Neural cell (in vitro differentiated cells): ENCODE measurements at regions not wholly inside any gene's neighbourhood (a gene's known extent, or its start where the extent isn't known, plus 50 kb on each side); places are given as distances from the start of the nearest gene placed in this dataset.

Experiments
- H2AFZ ChIP-seq: fragments of 200-600, 300-800 bp; sonication (generic), shearing (Covaris generic); 2 replicates; pipeline ENCODE4 v1.6.0; 2014; ENCODE audit warnings: low read depth, mild to moderate bottlenecking, antibody characterized with exemption, low read length, moderate library complexity
- H3F3A ChIP-seq: fragments of 200-600 bp; shearing (Covaris generic); 2 replicates; pipeline ENCODE4 v1.6.1; 2016; ENCODE audit warnings: mild to moderate bottlenecking, moderate library complexity, mixed read lengths, antibody characterized with exemption, low read length; ENCODE audit not compliant: insufficient read depth, poor library complexity, severe bottlenecking
- H3K27ac ChIP-seq: fragments of 200-600, 300-800 bp; sonication (generic), shearing (Covaris generic); 2 replicates; pipeline ENCODE4 v1.5.1; 2014; ENCODE audit warnings: mild to moderate bottlenecking, low read length, moderate library complexity
- H3K27me3 ChIP-seq: fragments of 300-800, 200-600 bp; sonication (generic), shearing (Covaris generic); 2 replicates; pipeline ENCODE4 v1.6.0; 2014; ENCODE audit warnings: mild to moderate bottlenecking, low read depth, low read length, moderate library complexity; ENCODE audit not compliant: insufficient read depth
- H3K36me3 ChIP-seq: fragments of 300-800, 200-600 bp; sonication (generic), shearing (Covaris generic); 2 replicates; pipeline ENCODE4 v1.5.1; 2014; ENCODE audit warnings: mild to moderate bottlenecking, antibody characterized with exemption, low read length, moderate library complexity; ENCODE audit not compliant: insufficient read depth
- H3K4me2 ChIP-seq: fragments of 300-800, 200-600 bp; sonication (generic), shearing (Covaris generic); 2 replicates; pipeline ENCODE4 v1.6.0; 2014; ENCODE audit warnings: mild to moderate bottlenecking, low read length
- H3K4me3 ChIP-seq: fragments of 300-800, 200-600 bp; sonication (generic), shearing (Covaris generic); 2 replicates; pipeline ENCODE4 v1.5.1; 2014; ENCODE audit warnings: mild to moderate bottlenecking, low read length, moderate library complexity
- H3K79me2 ChIP-seq: fragments of 200-600 bp; shearing (Covaris generic); replicated peaks from 2 replicates; pipeline ENCODE4 v1.6.0; 2014; ENCODE audit warnings: mild to moderate bottlenecking, low read length, moderate library complexity; ENCODE audit not compliant: insufficient read depth
- H3K9ac ChIP-seq: fragments of 300-800, 200-600 bp; sonication (generic), shearing (Covaris generic); 2 replicates; pipeline ENCODE4 v1.6.1; 2016; ENCODE audit warnings: mild to moderate bottlenecking, low read length, mixed read lengths
- H3K9me2 ChIP-seq: fragments of 200-600 bp; shearing (Covaris generic); 2 replicates; pipeline ENCODE4 v1.6.1; 2016; ENCODE audit warnings: mild to moderate bottlenecking, low read length, mixed read lengths; ENCODE audit not compliant: insufficient read depth
- H3K9me3 ChIP-seq: fragments of 200-600, 300-800 bp; sonication (generic), shearing (Covaris generic); 2 replicates; pipeline ENCODE4 v1.6.1; 2016; ENCODE audit warnings: mild to moderate bottlenecking, mixed run types, low read length, moderate library complexity, mixed read lengths
- H4K20me1 ChIP-seq: fragments of 200-600 bp; shearing (Covaris generic); 2 replicates; pipeline ENCODE4 v1.6.1; 2016; ENCODE audit warnings: mild to moderate bottlenecking, mixed run types; ENCODE audit not compliant: insufficient read depth
- CTCF ChIP-seq: fragments of 450-650 bp; IDR thresholded peaks from 2 replicates; pipeline ENCODE4 v1.5.1; 2014; ENCODE audit warnings: antibody characterized with exemption, mild to moderate bottlenecking, moderate library complexity; ENCODE audit not compliant: poor library complexity, severe bottlenecking
- EP300 ChIP-seq: fragments of 450-650 bp; conservative IDR thresholded peaks from 2 replicates; pipeline ENCODE4 v1.6.1; 2014; ENCODE audit warnings: antibody characterized with exemption, mild to moderate bottlenecking, moderate library complexity; ENCODE audit not compliant: poor library complexity, severe bottlenecking
- EZH2 ChIP-seq: fragments of 200-600, 300-800 bp; shearing (Covaris generic), sonication (generic); IDR thresholded peaks from 2 replicates; pipeline ENCODE4 v1.6.1; 2014; ENCODE audit warnings: antibody characterized with exemption, low read length, borderline replicate concordance, mild to moderate bottlenecking; ENCODE audit not compliant: insufficient read depth, poor library complexity, severe bottlenecking
- MXI1 ChIP-seq: fragments of 450-650 bp; conservative IDR thresholded peaks from 2 replicates; pipeline ENCODE4 v1.6.1; 2014; ENCODE audit warnings: antibody characterized with exemption, mild to moderate bottlenecking; ENCODE audit not compliant: poor library complexity, severe bottlenecking
- POLR2AphosphoS5 ChIP-seq: IDR thresholded peaks from 2 replicates; pipeline ENCODE4 v1.6.1; 2012
- RAD21 ChIP-seq: fragments of 450-650 bp; conservative IDR thresholded peaks from 2 replicates; pipeline ENCODE4 v1.6.1; 2014; ENCODE audit warnings: antibody characterized with exemption, mild to moderate bottlenecking, moderate library complexity
- REST ChIP-seq: IDR thresholded peaks from 2 replicates; pipeline ENCODE4 v1.6.1; 2012; ENCODE audit warnings: borderline replicate concordance
- SMC3 ChIP-seq: fragments of 450-650 bp; conservative IDR thresholded peaks from 2 replicates; pipeline ENCODE4 v1.6.1; 2014; ENCODE audit warnings: antibody characterized with exemption, mild to moderate bottlenecking, moderate library complexity; ENCODE audit not compliant: poor library complexity
- TAF1 ChIP-seq: IDR thresholded peaks from 2 replicates; pipeline ENCODE4 v1.6.1; 2012; ENCODE audit warnings: low read depth

- Histone ChIP-seq H3K4me2 (no peak overlapping the region), H3K79me2 (no peaks in the 10 kb centered on the region), H3K9me3 (no peaks in the 10 kb centered on the region), H3K36me3 (no peaks in the 10 kb centered on the region), H3K9ac (no peak overlapping the region), H3K4me3 (no peak overlapping the region), H2AFZ (no peak overlapping the region), H4K20me1 (no peaks in the 10 kb centered on the region), H3F3A (no peaks in the 10 kb centered on the region), H3K27ac (no peak overlapping the region), H3K9me2 (no peaks in the 10 kb centered on the region), H3K27me3 (no peaks in the 10 kb centered on the region)
- TF ChIP-seq POLR2AphosphoS5 (no peak), EP300 (no peak), REST (no peak), MXI1 (no peak), SMC3 (no peak), TAF1 (no peak), CTCF (no peak), RAD21 (no peak), EZH2 (no peak)
Measured at GRCh38 chr5:110053205-110053604, 363.5 kb downstream of the MAN2A1 start.

GRCh38 chr5:110053824-110054223, 364.1 kb downstream of the MAN2A1 start:
- Histone ChIP-seq H3K4me3 (no peak overlapping the region), H3K9ac (no peak overlapping the region), H3K9me2 (no peaks in the 10 kb centered on the region), H3F3A (no peaks in the 10 kb centered on the region), H3K27ac (no peak overlapping the region), H3K36me3 (no peaks in the 10 kb centered on the region), H3K79me2 (no peaks in the 10 kb centered on the region), H3K9me3 (no peaks in the 10 kb centered on the region), H4K20me1 (no peaks in the 10 kb centered on the region), H3K4me2 (no peak overlapping the region), H3K27me3 (no peaks in the 10 kb centered on the region), H2AFZ (no peak overlapping the region)
- TF ChIP-seq REST (no peak), TAF1 (no peak), RAD21 (no peak), POLR2AphosphoS5 (no peak), SMC3 (no peak), MXI1 (no peak), EZH2 (no peak), EP300 (no peak), CTCF (no peak)
